BJ (cell line): ENCODE measurements at regions not wholly inside any gene's neighbourhood (a gene's known extent, or its start where the extent isn't known, plus 50 kb on each side); places are given as distances from the start of the nearest gene placed in this dataset.

Experiments
- CTCF ChIA-PET: fragments of 350-600 bp; formaldehyde crosslinking; extraction: SDS; loops from one replicate; lab custom pipeline; 2021; ENCODE audit warnings: antibody characterized with exemption, inconsistent platforms; lab: Yijun Ruan, JAX
- POLR2A ChIA-PET: fragments of 300-600 bp; sonication (Branson Sonifier 250); formaldehyde crosslinking; extraction: SDS; loops from one replicate; lab custom pipeline; 2021; ENCODE audit warnings: antibody characterized with exemption; lab: Charles Lee
- DNase-seq: peaks from one replicate; pipeline ENCODE4 v3.0.0-alpha.2; 2011; ENCODE audit warnings: low read depth
- H3K27me3 ChIP-seq: 2 replicates; pipeline ENCODE4 v1.6.0; 2011; ENCODE audit warnings: low read length; ENCODE audit not compliant: control insufficient read depth, insufficient read depth
- H3K36me3 ChIP-seq: 2 replicates; pipeline ENCODE4 v1.5.1; 2011; ENCODE audit warnings: low read length; ENCODE audit not compliant: control insufficient read depth, insufficient read depth
- H3K4me3 ChIP-seq: 2 replicates; pipeline ENCODE4 v1.5.1; 2011; ENCODE audit warnings: low read depth, mild to moderate bottlenecking, control low read depth, low read length
- TF ChIP-seq, protein P1 (sequence below): IDR thresholded peaks from 2 replicates; pipeline ENCODE4 v1.5.1; 2011; ENCODE audit warnings: low read depth, mild to moderate bottlenecking, control low read depth, inconsistent platforms, low read length, moderate library complexity; ENCODE audit not compliant: insufficient read depth

- TF ChIP-seq, protein P1, sequence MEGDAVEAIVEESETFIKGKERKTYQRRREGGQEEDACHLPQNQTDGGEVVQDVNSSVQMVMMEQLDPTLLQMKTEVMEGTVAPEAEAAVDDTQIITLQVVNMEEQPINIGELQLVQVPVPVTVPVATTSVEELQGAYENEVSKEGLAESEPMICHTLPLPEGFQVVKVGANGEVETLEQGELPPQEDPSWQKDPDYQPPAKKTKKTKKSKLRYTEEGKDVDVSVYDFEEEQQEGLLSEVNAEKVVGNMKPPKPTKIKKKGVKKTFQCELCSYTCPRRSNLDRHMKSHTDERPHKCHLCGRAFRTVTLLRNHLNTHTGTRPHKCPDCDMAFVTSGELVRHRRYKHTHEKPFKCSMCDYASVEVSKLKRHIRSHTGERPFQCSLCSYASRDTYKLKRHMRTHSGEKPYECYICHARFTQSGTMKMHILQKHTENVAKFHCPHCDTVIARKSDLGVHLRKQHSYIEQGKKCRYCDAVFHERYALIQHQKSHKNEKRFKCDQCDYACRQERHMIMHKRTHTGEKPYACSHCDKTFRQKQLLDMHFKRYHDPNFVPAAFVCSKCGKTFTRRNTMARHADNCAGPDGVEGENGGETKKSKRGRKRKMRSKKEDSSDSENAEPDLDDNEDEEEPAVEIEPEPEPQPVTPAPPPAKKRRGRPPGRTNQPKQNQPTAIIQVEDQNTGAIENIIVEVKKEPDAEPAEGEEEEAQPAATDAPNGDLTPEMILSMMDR, result no peak
- no peaks in the 10 kb centered on the region for H3K27me3 ChIP-seq
- ChIA-PET POLR2A (no interaction called here), CTCF (no interaction called here)
- no peak for DNase-seq
- no peak overlapping the region for H3K4me3 ChIP-seq
- no peaks in the 10 kb centered on the region for H3K36me3 ChIP-seq
Observed at GRCh38 chr1:106232128-106232527, 824.3 kb upstream of the PRMT6 start.

DNA sequence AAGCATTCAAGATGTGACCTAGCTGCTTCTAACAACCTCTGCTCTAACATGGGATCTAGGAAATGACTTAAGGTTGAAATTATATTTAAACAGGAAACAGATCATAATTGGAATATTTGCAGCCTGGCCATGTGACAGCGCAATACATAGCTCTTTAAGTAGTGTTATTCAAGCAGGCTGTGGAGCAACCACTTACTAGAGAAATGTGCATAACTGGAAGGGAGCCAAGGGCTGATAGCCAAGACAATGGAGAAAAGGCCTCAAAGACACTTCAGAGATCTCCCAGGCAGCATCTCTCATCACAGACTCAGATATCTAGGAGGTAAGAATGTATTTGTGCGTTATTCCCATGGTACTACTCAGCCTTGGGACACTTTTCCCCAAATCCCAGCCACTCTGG is 823.0 kb upstream of the PRMT6 start:
- H3K4me3 ChIP-seq, result no peak overlapping the region
- H3K36me3 ChIP-seq, result no peaks in the 10 kb centered on the region
- TF ChIP-seq, protein P1, result no peak
- ChIA-PET CTCF (no interaction called here), POLR2A (no interaction called here)
- no peaks in the 10 kb centered on the region for H3K27me3 ChIP-seq
- DNase-seq, result no peak

DNA sequence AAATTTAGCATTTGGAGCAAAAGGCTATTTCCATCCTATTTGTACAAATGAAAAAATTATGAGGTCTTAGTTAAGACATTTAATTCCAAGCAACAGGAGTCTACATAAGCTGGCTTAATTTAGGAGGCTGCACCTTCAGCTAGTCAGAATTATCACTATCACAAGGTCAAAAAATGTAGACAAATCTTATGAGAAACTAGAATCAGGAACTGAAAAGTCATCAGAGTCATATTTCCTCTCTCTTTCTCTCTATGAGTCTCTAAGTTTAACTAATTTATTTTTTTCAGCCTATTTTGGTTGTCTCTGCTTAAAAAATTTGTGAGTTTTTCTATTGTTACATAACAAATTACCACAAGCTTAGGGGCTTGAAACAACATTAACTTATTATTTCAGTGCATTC is 807.1 kb upstream of the PRMT6 start:
- POLR2A ChIA-PET, result no interaction called here
- CTCF ChIA-PET, result no interaction called here
- no peaks in the 10 kb centered on the region for H3K36me3 ChIP-seq
- H3K4me3 ChIP-seq, result no peak overlapping the region
- DNase-seq, result no peak
- no peaks in the 10 kb centered on the region for H3K27me3 ChIP-seq
- TF ChIP-seq, protein P1, result no peak

DNA sequence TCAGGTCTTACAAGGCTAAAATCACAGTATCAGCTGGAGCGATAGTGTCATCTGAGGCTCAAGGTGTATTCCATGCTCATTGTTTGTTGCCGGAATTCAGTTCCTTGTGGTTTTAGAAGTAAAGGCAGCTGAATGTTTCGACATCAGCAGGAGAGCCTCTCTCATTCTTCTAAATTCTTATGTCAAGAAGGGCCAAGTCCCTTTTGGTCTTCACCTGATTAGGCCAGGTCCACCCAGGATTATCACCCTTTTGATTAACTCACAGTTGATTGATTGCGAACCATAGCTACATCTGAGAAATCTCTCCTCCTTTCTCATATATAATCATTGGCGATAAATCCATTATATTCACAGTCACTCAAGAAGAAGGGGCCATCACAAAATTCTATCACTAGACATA is 806.7 kb upstream of the PRMT6 start:
- TF ChIP-seq, protein P1, result no peak
- Histone ChIP-seq H3K27me3 (no peaks in the 10 kb centered on the region), H3K4me3 (no peak overlapping the region), H3K36me3 (no peaks in the 10 kb centered on the region)
- DNase-seq, result no peak
- ChIA-PET POLR2A (no interaction called here), CTCF (no interaction called here)

DNA sequence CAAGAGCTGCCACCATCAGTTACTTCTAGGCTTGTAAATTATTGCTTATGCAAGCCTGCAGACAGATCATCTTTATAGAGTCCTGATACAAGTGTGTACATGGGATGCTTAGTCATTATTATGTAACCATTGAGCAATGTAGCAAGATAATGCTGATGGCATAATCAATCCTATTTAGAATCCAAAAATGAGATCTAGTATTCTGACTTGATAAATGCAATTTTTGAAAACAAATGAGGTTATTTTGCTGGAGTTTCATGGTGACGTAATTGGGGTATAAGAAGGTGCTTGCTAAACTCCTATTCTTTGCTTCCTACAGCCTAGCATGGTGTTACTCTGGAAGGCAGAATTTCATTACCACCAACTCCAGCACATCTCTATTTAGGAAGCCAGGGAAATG is 801.7 kb upstream of the PRMT6 start:
- Histone ChIP-seq H3K4me3 (no peak overlapping the region), H3K27me3 (no peaks in the 10 kb centered on the region), H3K36me3 (no peaks in the 10 kb centered on the region)
- TF ChIP-seq, protein P1, result no peak
- ChIA-PET CTCF (no interaction called here), POLR2A (no interaction called here)
- DNase-seq, result no peak
